H9 (cell line): ENCODE measurements at regions not wholly inside any gene's neighbourhood (a gene's known extent, or its start where the extent isn't known, plus 50 kb on each side); places are given as distances from the start of the nearest gene placed in this dataset.

Experiments
- DNase-seq: peaks from one replicate; pipeline ENCODE4 v3.0.0-alpha.2; 2017
- H2AFZ ChIP-seq: one replicate; pipeline ENCODE4 v1.6.1; 2013; ENCODE audit warnings: mild to moderate bottlenecking, low read length, control low read depth, moderate library complexity
- H2AK5ac ChIP-seq: 2 replicates; pipeline ENCODE4 v1.6.1; 2013; ENCODE audit warnings: low read length, control low read depth, mixed read lengths; ENCODE audit not compliant: insufficient read length
- H2BK120ac ChIP-seq: one replicate; pipeline ENCODE4 v1.6.1; 2013; ENCODE audit warnings: low read depth, mild to moderate bottlenecking, low read length, control low read depth, inconsistent platforms; ENCODE audit not compliant: poor library complexity, severe bottlenecking
- H2BK12ac ChIP-seq: 2 replicates; pipeline ENCODE4 v1.6.1; 2013; ENCODE audit warnings: low read length, control low read depth, mixed read lengths, low read depth; ENCODE audit not compliant: insufficient read length
- H2BK15ac ChIP-seq: 2 replicates; pipeline ENCODE4 v1.6.1; 2013; ENCODE audit warnings: low read depth, low read length, control low read depth
- H2BK20ac ChIP-seq: one replicate; pipeline ENCODE4 v1.6.1; 2013; ENCODE audit warnings: low read depth, mild to moderate bottlenecking, low read length, control low read depth, inconsistent platforms; ENCODE audit not compliant: poor library complexity, severe bottlenecking
- H2BK5ac ChIP-seq: 2 replicates; pipeline ENCODE4 v1.6.1; 2013; ENCODE audit warnings: low read length, control low read depth, mixed read lengths; ENCODE audit not compliant: insufficient read length
- H3K14ac ChIP-seq: 2 replicates; pipeline ENCODE4 v1.6.1; 2013; ENCODE audit warnings: low read length, control low read depth; ENCODE audit not compliant: insufficient read depth
- H3K18ac ChIP-seq: 2 replicates; pipeline ENCODE4 v1.6.1; 2013; ENCODE audit warnings: low read depth, mild to moderate bottlenecking, mixed read lengths, low read length, control low read depth; ENCODE audit not compliant: insufficient read length
- H3K23ac ChIP-seq: 2 replicates; pipeline ENCODE4 v1.6.1; 2013; ENCODE audit warnings: low read length, control low read depth, mixed read lengths, low read depth; ENCODE audit not compliant: insufficient read length
- H3K23me2 ChIP-seq: 2 replicates; pipeline ENCODE4 v1.6.1; 2013; ENCODE audit warnings: low read depth, mild to moderate bottlenecking, mixed read lengths, low read length, control low read depth; ENCODE audit not compliant: insufficient read length, poor library complexity, severe bottlenecking
- H3K27ac ChIP-seq: 2 replicates; pipeline ENCODE4 v1.5.1; 2013; ENCODE audit warnings: low read length, control low read depth, mixed read lengths, low read depth; ENCODE audit not compliant: insufficient read length
- H3K27me3 ChIP-seq: 2 replicates; pipeline ENCODE4 v1.6.1; 2013; ENCODE audit warnings: low read length, control low read depth, inconsistent platforms; ENCODE audit not compliant: insufficient read depth
- H3K4ac ChIP-seq: 2 replicates; pipeline ENCODE4 v1.6.1; 2013; ENCODE audit warnings: low read depth, mild to moderate bottlenecking, control low read depth, inconsistent platforms, low read length, moderate library complexity
- H3K4me1 ChIP-seq: 2 replicates; pipeline ENCODE4 v1.6.1; 2013; ENCODE audit warnings: low read length, control low read depth, inconsistent platforms; ENCODE audit not compliant: insufficient read depth
- H3K4me2 ChIP-seq: 2 replicates; pipeline ENCODE4 v1.6.1; 2013; ENCODE audit warnings: low read length, control low read depth, mixed read lengths; ENCODE audit not compliant: insufficient read length, insufficient read depth
- H3K56ac ChIP-seq: 2 replicates; pipeline ENCODE4 v1.6.1; 2013; ENCODE audit warnings: low read depth, mild to moderate bottlenecking, mixed read lengths, low read length, control low read depth; ENCODE audit not compliant: insufficient read length
- H3K79me1 ChIP-seq: 2 replicates; pipeline ENCODE4 v1.6.1; 2013; ENCODE audit warnings: low read depth, mild to moderate bottlenecking, moderate library complexity, low read length, control low read depth, inconsistent platforms; ENCODE audit not compliant: insufficient read depth, poor library complexity, severe bottlenecking
- H3K79me2 ChIP-seq: 2 replicates; pipeline ENCODE4 v1.6.1; 2013; ENCODE audit warnings: low read length, control low read depth, inconsistent platforms; ENCODE audit not compliant: insufficient read depth
- H3K9ac ChIP-seq: 2 replicates; pipeline ENCODE4 v1.6.1; 2013; ENCODE audit warnings: low read length, control low read depth, mixed read lengths; ENCODE audit not compliant: insufficient read length; ENCODE audit errors: extremely low read depth
- H3K9me3 ChIP-seq: one replicate; pipeline ENCODE4 v1.6.1; 2013; ENCODE audit warnings: low read depth, low read length, inconsistent platforms; ENCODE audit not compliant: control insufficient read depth
- H3T11ph ChIP-seq: one replicate; pipeline ENCODE4 v1.6.1; 2013; ENCODE audit warnings: mild to moderate bottlenecking, low read length, control low read depth, inconsistent platforms
- H4K20me1 ChIP-seq: one replicate; pipeline ENCODE4 v1.6.1; 2013; ENCODE audit not compliant: control insufficient read depth, insufficient read length, insufficient read depth
- H4K5ac ChIP-seq: 2 replicates; pipeline ENCODE4 v1.6.1; 2013; ENCODE audit warnings: low read depth, mild to moderate bottlenecking, mixed read lengths, low read length, control low read depth; ENCODE audit not compliant: insufficient read length
- H4K8ac ChIP-seq: replicated peaks from 2 replicates; pipeline ENCODE4 v1.6.1; 2013; ENCODE audit warnings: low read length, control low read depth, mixed read lengths, low read depth; ENCODE audit not compliant: insufficient read length
- H4K91ac ChIP-seq: 2 replicates; pipeline ENCODE4 v1.6.1; 2013; ENCODE audit warnings: low read depth, mild to moderate bottlenecking, moderate library complexity, mixed read lengths, low read length, control low read depth; ENCODE audit not compliant: insufficient read length
- H3K27ac Mint-ChIP-seq, 3 experiments: 2 replicates in 2 of 3; 3 replicates in 1 of 3; pipeline ENCODE4 v1.8.0; 2020 to 2021; ENCODE audit warnings: mixed read lengths in 3 of 3, mild to moderate bottlenecking in 1 of 3, moderate library complexity in 1 of 3
- H3K27me3 Mint-ChIP-seq: 2 replicates; pipeline ENCODE4 v1.8.0; 2021; ENCODE audit warnings: low read depth, mild to moderate bottlenecking, moderate library complexity, mixed read lengths
- H3K36me3 Mint-ChIP-seq, 3 experiments: 2 replicates in 2 of 3; 3 replicates in 1 of 3; pipeline ENCODE4 v1.8.0; 2020 to 2021; ENCODE audit warnings: low read depth in 3 of 3, mixed read lengths in 3 of 3; ENCODE audit not compliant: insufficient read depth in 1 of 3
- H3K4me1 Mint-ChIP-seq, 2 experiments: 2 replicates each; pipeline ENCODE4 v1.8.0; 2020; ENCODE audit warnings: mixed read lengths in 2 of 2
- H3K4me3 Mint-ChIP-seq, 2 experiments: 2 replicates in 1 of 2; 3 replicates in 1 of 2; pipeline ENCODE4 v1.8.0; 2020 to 2021; ENCODE audit warnings: mild to moderate bottlenecking in 2 of 2, mixed read lengths in 2 of 2, moderate library complexity in 1 of 2
- H3K9me3 Mint-ChIP-seq, 2 experiments: 2 replicates in 1 of 2; 3 replicates in 1 of 2; pipeline ENCODE4 v1.8.0; 2020; ENCODE audit warnings: mild to moderate bottlenecking in 2 of 2, mixed read lengths in 2 of 2, moderate library complexity in 1 of 2
- WGBS: extraction: QIAGEN DNeasy Blood & Tissue Kit; methylation state at CpG from one replicate; pipeline ENCODE4 v1.1.7; 2013; ENCODE audit warnings: missing lambda C conversion rate, low lambda C conversion rate, mixed read lengths; ENCODE audit not compliant: insufficient read length; ENCODE audit errors: extremely low coverage; 5-methylcytosine and 5-hydroxymethylcytosine counted together
- TF ChIP-seq, protein P1 (sequence below): fragments of 200-600 bp; sonication (generic); conservative IDR thresholded peaks from 3 replicates; pipeline ENCODE4 v1.8.0; 2021; ENCODE audit warnings: antibody characterized with exemption, mild to moderate bottlenecking

DNA sequence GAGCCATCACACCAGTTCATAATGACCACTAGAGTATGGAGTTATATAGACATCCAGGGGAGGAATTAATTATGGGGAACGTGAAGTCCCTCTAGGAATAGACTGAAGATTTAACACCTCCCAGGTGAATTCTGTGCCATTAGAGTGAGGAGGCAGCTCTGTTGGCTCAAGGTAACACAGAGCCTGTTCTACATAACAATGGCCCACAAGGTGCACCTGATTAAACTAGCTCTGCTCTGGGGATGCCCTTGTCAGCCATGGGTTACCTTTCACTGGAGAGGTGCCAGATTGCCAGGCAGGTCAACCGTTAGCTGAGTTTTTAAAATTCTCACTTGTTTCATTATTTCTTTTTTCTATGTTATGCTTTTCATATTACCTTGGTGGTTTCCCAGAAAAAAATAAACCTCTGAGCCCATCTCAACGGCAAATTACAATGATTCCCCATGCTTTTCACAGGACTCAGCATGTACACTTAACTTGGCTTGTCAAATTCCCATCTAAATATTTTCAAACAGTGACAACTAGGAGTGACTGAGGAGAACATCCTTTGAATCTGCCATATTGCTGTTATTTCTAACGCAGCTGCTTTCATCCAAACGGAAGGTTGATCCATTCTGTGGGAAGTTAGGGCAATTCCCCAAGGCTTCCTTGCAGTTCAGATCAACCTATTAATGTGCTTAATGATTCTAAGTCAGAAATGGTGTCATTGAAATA lies 512.9 kb downstream of the MCTP2 start:
- Histone ChIP-seq H3K23ac (no peak overlapping the region), H4K8ac (no peak overlapping the region), H3K56ac (no peak overlapping the region), H3K79me2 (no peaks in the 10 kb centered on the region), H3K4ac (no peak overlapping the region), H3K79me1 (no peaks in the 10 kb centered on the region), H3T11ph (no peak overlapping the region), H4K20me1 (no peaks in the 10 kb centered on the region), H3K9ac (no peak overlapping the region), H3K4me1 (peaks cover 19% of the 10 kb centered on the region), H2BK20ac (no peak overlapping the region), H3K9me3 (no peaks in the 10 kb centered on the region), H2AK5ac (no peak overlapping the region), H2BK15ac (no peak overlapping the region), H2BK120ac (no peak overlapping the region), H2AFZ (no peak overlapping the region), H2BK12ac (no peak overlapping the region), H3K23me2 (no peaks in the 10 kb centered on the region), H4K5ac (no peak overlapping the region), H2BK5ac (no peak overlapping the region), H3K27ac (no peak overlapping the region), H3K27me3 (no peaks in the 10 kb centered on the region), H4K91ac (no peak overlapping the region), H3K4me2 (no peak overlapping the region), H3K14ac (no peak overlapping the region), H3K18ac (no peak overlapping the region)
- DNase-seq = peak; percentile 56
- no CpG with 5 or more reads among the region's 5 CpGs for WGBS
- Mint-ChIP-seq H3K36me3 (no peaks in the 10 kb centered on the region; a peak in 1 of 7 replicates), H3K4me3 (no peak overlapping the region), H3K27me3 (no peaks in the 10 kb centered on the region; the same call in 1 of the 2 replicates), H3K9me3 (peaks cover 0 to 2% of the 10 kb centered on the region in 2 experiments; a peak in 1 of 5 replicates), H3K4me1 (peaks cover 30 to 33% of the 10 kb centered on the region in 2 experiments), H3K27ac (peak overlapping the region in 1 of 3 experiments; percentile 65; a peak in 1 of 7 replicates)
- TF ChIP-seq, protein P1, sequence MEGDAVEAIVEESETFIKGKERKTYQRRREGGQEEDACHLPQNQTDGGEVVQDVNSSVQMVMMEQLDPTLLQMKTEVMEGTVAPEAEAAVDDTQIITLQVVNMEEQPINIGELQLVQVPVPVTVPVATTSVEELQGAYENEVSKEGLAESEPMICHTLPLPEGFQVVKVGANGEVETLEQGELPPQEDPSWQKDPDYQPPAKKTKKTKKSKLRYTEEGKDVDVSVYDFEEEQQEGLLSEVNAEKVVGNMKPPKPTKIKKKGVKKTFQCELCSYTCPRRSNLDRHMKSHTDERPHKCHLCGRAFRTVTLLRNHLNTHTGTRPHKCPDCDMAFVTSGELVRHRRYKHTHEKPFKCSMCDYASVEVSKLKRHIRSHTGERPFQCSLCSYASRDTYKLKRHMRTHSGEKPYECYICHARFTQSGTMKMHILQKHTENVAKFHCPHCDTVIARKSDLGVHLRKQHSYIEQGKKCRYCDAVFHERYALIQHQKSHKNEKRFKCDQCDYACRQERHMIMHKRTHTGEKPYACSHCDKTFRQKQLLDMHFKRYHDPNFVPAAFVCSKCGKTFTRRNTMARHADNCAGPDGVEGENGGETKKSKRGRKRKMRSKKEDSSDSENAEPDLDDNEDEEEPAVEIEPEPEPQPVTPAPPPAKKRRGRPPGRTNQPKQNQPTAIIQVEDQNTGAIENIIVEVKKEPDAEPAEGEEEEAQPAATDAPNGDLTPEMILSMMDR = no peak
